GM23338 (cell line): ENCODE measurements at regions not wholly inside any gene's neighbourhood (a gene's known extent, or its start where the extent isn't known, plus 50 kb on each side); places are given as distances from the start of the nearest gene placed in this dataset.

Experiments
- ATAC-seq: fragments of 200-7000 bp; cut with Tn5 transposase; 3 replicates; pipeline ENCODE4 v1.9.1; 2020
- DNase-seq: peaks from one replicate; pipeline ENCODE4 v3.0.0-alpha.2; 2015; ENCODE audit warnings: low spot score
- H2AFZ ChIP-seq: fragments of 200-600 bp; sonication (generic); 2 replicates; pipeline ENCODE4 v1.8.0; 2016; ENCODE audit warnings: antibody characterized with exemption, mild to moderate bottlenecking, moderate library complexity
- H3F3A ChIP-seq: fragments of 200-600 bp; sonication (generic); replicated peaks from 2 replicates; pipeline ENCODE4 v1.8.0; 2017; ENCODE audit warnings: antibody characterized with exemption, mixed run types, low read depth
- H3K27ac ChIP-seq: fragments of 200-600 bp; sonication (generic); 2 replicates; pipeline ENCODE4 v1.6.1; 2016; ENCODE audit warnings: low read depth
- H3K27me3 ChIP-seq: fragments of 200-600 bp; sonication (generic); 2 replicates; pipeline ENCODE4 v1.8.0; 2016; ENCODE audit warnings: mild to moderate bottlenecking, mixed run types, moderate library complexity; ENCODE audit not compliant: insufficient read depth
- H3K36me3 ChIP-seq: fragments of 200-600 bp; sonication (generic); 2 replicates; pipeline ENCODE4 v1.8.0; 2016; ENCODE audit warnings: mild to moderate bottlenecking; ENCODE audit not compliant: insufficient read depth
- H3K4me1 ChIP-seq: fragments of 200-600 bp; sonication (generic); 2 replicates; pipeline ENCODE4 v1.8.0; 2016; ENCODE audit warnings: mild to moderate bottlenecking, moderate library complexity; ENCODE audit not compliant: insufficient read depth
- H3K4me2 ChIP-seq: fragments of 200-600 bp; sonication (generic); 2 replicates; pipeline ENCODE4 v1.7.1; 2017; ENCODE audit warnings: mixed run types
- H3K4me3 ChIP-seq: fragments of 200-600 bp; sonication (generic); 2 replicates; pipeline ENCODE4 v1.6.1; 2016; ENCODE audit warnings: mixed run types
- H3K79me2 ChIP-seq: fragments of 200-600 bp; sonication (generic); replicated peaks from 2 replicates; pipeline ENCODE4 v1.8.0; 2017; ENCODE audit warnings: mild to moderate bottlenecking; ENCODE audit not compliant: insufficient read depth
- H3K9me2 ChIP-seq: fragments of 200-600 bp; sonication (generic); 2 replicates; pipeline ENCODE4 v1.8.0; 2017; ENCODE audit not compliant: insufficient read depth
- H4K20me1 ChIP-seq: fragments of 200-600 bp; sonication (generic); replicated peaks from 2 replicates; pipeline ENCODE4 v1.8.0; 2017; ENCODE audit warnings: mild to moderate bottlenecking; ENCODE audit not compliant: insufficient read depth
- H3K27ac Mint-ChIP-seq: 2 replicates; pipeline ENCODE4 v1.8.0; 2020; ENCODE audit warnings: inconsistent platforms, mild to moderate bottlenecking, moderate library complexity, mixed read lengths
- H3K27me3 Mint-ChIP-seq: 3 replicates; pipeline ENCODE4 v1.8.0; 2022; ENCODE audit warnings: low read depth, mild to moderate bottlenecking, moderate library complexity, mixed read lengths, inconsistent platforms; ENCODE audit not compliant: insufficient read depth, poor library complexity
- H3K36me3 Mint-ChIP-seq: 3 replicates; pipeline ENCODE4 v1.8.0; 2021; ENCODE audit warnings: low read depth, mild to moderate bottlenecking, inconsistent platforms, moderate library complexity, mixed read lengths
- H3K4me1 Mint-ChIP-seq: 3 replicates; pipeline ENCODE4 v1.8.0; 2020; ENCODE audit warnings: mild to moderate bottlenecking, inconsistent platforms, mixed read lengths
- H3K4me3 Mint-ChIP-seq: 3 replicates; pipeline ENCODE4 v1.8.0; 2021; ENCODE audit warnings: moderate library complexity, mild to moderate bottlenecking, inconsistent platforms, mixed read lengths
- H3K9me3 Mint-ChIP-seq: 3 replicates; pipeline ENCODE4 v1.8.0; 2020; ENCODE audit warnings: moderate library complexity, mild to moderate bottlenecking, inconsistent platforms, mixed read lengths
- CREB1 ChIP-seq: fragments of 250-450 bp; sonication (Bioruptor Pico); IDR thresholded peaks from 2 replicates; pipeline ENCODE4 v1.5.0; 2020; ENCODE audit warnings: low read depth, mild to moderate bottlenecking, moderate library complexity
- EZH2 ChIP-seq: fragments of 200-600 bp; sonication (generic); IDR thresholded peaks from one replicate; pipeline ENCODE4 v1.8.0; 2017; ENCODE audit warnings: antibody characterized with exemption, mild to moderate bottlenecking, low read depth; ENCODE audit not compliant: unreplicated experiment
- EZH2phosphoT487 ChIP-seq: fragments of 200-600 bp; sonication (generic); IDR thresholded peaks from one replicate; pipeline ENCODE4 v1.8.1; 2018; ENCODE audit warnings: antibody characterized with exemption; ENCODE audit not compliant: unreplicated experiment
- JUNB ChIP-seq: IDR thresholded peaks from one replicate; pipeline ENCODE4 v1.6.1; 2016; ENCODE audit warnings: antibody characterized with exemption; ENCODE audit not compliant: unreplicated experiment
- NANOG ChIP-seq: IDR thresholded peaks from 2 replicates; pipeline ENCODE4 v1.6.1; 2016; ENCODE audit warnings: antibody characterized with exemption, borderline replicate concordance
- POLR2AphosphoS5 ChIP-seq: IDR thresholded peaks from 2 replicates; pipeline ENCODE4 v1.6.1; 2016; ENCODE audit warnings: antibody characterized with exemption, low read depth
- STAT1 ChIP-seq: IDR thresholded peaks from one replicate; pipeline ENCODE4 v1.6.1; 2016; ENCODE audit warnings: antibody characterized with exemption; ENCODE audit not compliant: unreplicated experiment
- ZNF114 ChIP-seq: fragments of 250-450 bp; sonication (Bioruptor Pico); IDR thresholded peaks from 2 replicates; pipeline ENCODE4 v1.5.0; 2020; ENCODE audit warnings: mild to moderate bottlenecking, moderate library complexity
- ZNF331 ChIP-seq: fragments of 250-450 bp; sonication (Bioruptor Pico); IDR thresholded peaks from 2 replicates; pipeline ENCODE4 v1.5.0; 2020; ENCODE audit warnings: low read depth, mild to moderate bottlenecking, moderate library complexity
- TF ChIP-seq, protein P1 (sequence below): IDR thresholded peaks from one replicate; pipeline ENCODE4 v1.6.1; 2018; ENCODE audit warnings: antibody characterized with exemption; ENCODE audit not compliant: unreplicated experiment
- TF ChIP-seq, protein P2 (sequence below): IDR thresholded peaks from 2 replicates; pipeline ENCODE4 v1.6.1; 2016; ENCODE audit warnings: antibody characterized with exemption
- TF ChIP-seq, protein P3 (sequence below): fragments of 250-450 bp; sonication (Bioruptor Pico); IDR thresholded peaks from 2 replicates; pipeline ENCODE4 v1.5.0; 2020; ENCODE audit warnings: mild to moderate bottlenecking, moderate library complexity
- TF ChIP-seq, protein P4 (sequence below), 2 experiments: fragments of 200-600 bp in 1 of 2; sonication (generic) in 1 of 2; conservative IDR thresholded peaks; 2 replicates each; pipeline versions ENCODE4 v1.5.1 to v1.6.1; 2016 to 2017; ENCODE audit warnings: antibody characterized with exemption in 2 of 2, low read depth in 2 of 2, mild to moderate bottlenecking in 2 of 2, moderate library complexity in 1 of 2

DNA sequence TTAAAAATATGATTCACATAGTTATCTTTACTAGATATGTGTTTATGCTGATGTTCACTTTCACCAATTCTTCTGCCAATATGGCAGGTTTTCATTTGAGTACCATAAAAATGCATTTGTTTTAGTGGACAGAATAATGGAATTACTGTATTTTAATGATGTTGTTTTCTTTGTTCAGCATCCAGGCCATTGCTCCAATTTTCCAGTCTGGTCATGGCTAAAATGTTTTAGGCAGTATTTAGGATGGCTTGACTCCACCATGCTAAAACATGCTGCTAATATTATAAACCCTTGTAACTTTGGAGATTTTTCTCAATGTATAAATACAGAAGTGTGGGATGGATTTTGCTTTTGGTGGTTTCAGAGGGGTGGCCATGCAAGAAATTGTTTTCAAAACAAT is 273.0 kb upstream of the RPS23 start:
- H3K27me3 Mint-ChIP-seq = no peaks in the 10 kb centered on the region
- H3K9me2 ChIP-seq = no peaks in the 10 kb centered on the region
- H3K4me1 ChIP-seq = no peaks in the 10 kb centered on the region; the same call in 1 of the 2 replicates
- no peaks in the 10 kb centered on the region for H3F3A ChIP-seq
- H3K4me2 ChIP-seq = no peak overlapping the region
- H3K27me3 ChIP-seq = no peaks in the 10 kb centered on the region
- no peaks in the 10 kb centered on the region; the same call in 2 of the 3 replicates for H3K36me3 Mint-ChIP-seq
- H3K79me2 ChIP-seq = no peaks in the 10 kb centered on the region
- no peak overlapping the region for H3K27ac ChIP-seq
- H3K9me3 Mint-ChIP-seq = no peaks in the 10 kb centered on the region
- no peak overlapping the region for H3K27ac Mint-ChIP-seq
- no peak for ATAC-seq
- peaks cover 6% of the 10 kb centered on the region; the same call in 2 of the 3 replicates for H3K4me1 Mint-ChIP-seq
- no peak overlapping the region for H3K4me3 Mint-ChIP-seq
- no peak for TF ChIP-seq POLR2AphosphoS5
- TF ChIP-seq, protein P1, sequence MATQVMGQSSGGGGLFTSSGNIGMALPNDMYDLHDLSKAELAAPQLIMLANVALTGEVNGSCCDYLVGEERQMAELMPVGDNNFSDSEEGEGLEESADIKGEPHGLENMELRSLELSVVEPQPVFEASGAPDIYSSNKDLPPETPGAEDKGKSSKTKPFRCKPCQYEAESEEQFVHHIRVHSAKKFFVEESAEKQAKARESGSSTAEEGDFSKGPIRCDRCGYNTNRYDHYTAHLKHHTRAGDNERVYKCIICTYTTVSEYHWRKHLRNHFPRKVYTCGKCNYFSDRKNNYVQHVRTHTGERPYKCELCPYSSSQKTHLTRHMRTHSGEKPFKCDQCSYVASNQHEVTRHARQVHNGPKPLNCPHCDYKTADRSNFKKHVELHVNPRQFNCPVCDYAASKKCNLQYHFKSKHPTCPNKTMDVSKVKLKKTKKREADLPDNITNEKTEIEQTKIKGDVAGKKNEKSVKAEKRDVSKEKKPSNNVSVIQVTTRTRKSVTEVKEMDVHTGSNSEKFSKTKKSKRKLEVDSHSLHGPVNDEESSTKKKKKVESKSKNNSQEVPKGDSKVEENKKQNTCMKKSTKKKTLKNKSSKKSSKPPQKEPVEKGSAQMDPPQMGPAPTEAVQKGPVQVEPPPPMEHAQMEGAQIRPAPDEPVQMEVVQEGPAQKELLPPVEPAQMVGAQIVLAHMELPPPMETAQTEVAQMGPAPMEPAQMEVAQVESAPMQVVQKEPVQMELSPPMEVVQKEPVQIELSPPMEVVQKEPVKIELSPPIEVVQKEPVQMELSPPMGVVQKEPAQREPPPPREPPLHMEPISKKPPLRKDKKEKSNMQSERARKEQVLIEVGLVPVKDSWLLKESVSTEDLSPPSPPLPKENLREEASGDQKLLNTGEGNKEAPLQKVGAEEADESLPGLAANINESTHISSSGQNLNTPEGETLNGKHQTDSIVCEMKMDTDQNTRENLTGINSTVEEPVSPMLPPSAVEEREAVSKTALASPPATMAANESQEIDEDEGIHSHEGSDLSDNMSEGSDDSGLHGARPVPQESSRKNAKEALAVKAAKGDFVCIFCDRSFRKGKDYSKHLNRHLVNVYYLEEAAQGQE = no peak
- no peak for TF ChIP-seq EZH2
- TF ChIP-seq STAT1 = no peak
- no peak for TF ChIP-seq JUNB
- no peak for TF ChIP-seq ZNF114 (CRISPR knock-in tag)
- no peak for TF ChIP-seq CREB1 (CRISPR knock-in tag)
- no peak for TF ChIP-seq NANOG
- TF ChIP-seq, protein P2, sequence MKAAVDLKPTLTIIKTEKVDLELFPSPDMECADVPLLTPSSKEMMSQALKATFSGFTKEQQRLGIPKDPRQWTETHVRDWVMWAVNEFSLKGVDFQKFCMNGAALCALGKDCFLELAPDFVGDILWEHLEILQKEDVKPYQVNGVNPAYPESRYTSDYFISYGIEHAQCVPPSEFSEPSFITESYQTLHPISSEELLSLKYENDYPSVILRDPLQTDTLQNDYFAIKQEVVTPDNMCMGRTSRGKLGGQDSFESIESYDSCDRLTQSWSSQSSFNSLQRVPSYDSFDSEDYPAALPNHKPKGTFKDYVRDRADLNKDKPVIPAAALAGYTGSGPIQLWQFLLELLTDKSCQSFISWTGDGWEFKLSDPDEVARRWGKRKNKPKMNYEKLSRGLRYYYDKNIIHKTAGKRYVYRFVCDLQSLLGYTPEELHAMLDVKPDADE = no peak
- no peak for TF ChIP-seq ZNF331
- TF ChIP-seq, protein P3, sequence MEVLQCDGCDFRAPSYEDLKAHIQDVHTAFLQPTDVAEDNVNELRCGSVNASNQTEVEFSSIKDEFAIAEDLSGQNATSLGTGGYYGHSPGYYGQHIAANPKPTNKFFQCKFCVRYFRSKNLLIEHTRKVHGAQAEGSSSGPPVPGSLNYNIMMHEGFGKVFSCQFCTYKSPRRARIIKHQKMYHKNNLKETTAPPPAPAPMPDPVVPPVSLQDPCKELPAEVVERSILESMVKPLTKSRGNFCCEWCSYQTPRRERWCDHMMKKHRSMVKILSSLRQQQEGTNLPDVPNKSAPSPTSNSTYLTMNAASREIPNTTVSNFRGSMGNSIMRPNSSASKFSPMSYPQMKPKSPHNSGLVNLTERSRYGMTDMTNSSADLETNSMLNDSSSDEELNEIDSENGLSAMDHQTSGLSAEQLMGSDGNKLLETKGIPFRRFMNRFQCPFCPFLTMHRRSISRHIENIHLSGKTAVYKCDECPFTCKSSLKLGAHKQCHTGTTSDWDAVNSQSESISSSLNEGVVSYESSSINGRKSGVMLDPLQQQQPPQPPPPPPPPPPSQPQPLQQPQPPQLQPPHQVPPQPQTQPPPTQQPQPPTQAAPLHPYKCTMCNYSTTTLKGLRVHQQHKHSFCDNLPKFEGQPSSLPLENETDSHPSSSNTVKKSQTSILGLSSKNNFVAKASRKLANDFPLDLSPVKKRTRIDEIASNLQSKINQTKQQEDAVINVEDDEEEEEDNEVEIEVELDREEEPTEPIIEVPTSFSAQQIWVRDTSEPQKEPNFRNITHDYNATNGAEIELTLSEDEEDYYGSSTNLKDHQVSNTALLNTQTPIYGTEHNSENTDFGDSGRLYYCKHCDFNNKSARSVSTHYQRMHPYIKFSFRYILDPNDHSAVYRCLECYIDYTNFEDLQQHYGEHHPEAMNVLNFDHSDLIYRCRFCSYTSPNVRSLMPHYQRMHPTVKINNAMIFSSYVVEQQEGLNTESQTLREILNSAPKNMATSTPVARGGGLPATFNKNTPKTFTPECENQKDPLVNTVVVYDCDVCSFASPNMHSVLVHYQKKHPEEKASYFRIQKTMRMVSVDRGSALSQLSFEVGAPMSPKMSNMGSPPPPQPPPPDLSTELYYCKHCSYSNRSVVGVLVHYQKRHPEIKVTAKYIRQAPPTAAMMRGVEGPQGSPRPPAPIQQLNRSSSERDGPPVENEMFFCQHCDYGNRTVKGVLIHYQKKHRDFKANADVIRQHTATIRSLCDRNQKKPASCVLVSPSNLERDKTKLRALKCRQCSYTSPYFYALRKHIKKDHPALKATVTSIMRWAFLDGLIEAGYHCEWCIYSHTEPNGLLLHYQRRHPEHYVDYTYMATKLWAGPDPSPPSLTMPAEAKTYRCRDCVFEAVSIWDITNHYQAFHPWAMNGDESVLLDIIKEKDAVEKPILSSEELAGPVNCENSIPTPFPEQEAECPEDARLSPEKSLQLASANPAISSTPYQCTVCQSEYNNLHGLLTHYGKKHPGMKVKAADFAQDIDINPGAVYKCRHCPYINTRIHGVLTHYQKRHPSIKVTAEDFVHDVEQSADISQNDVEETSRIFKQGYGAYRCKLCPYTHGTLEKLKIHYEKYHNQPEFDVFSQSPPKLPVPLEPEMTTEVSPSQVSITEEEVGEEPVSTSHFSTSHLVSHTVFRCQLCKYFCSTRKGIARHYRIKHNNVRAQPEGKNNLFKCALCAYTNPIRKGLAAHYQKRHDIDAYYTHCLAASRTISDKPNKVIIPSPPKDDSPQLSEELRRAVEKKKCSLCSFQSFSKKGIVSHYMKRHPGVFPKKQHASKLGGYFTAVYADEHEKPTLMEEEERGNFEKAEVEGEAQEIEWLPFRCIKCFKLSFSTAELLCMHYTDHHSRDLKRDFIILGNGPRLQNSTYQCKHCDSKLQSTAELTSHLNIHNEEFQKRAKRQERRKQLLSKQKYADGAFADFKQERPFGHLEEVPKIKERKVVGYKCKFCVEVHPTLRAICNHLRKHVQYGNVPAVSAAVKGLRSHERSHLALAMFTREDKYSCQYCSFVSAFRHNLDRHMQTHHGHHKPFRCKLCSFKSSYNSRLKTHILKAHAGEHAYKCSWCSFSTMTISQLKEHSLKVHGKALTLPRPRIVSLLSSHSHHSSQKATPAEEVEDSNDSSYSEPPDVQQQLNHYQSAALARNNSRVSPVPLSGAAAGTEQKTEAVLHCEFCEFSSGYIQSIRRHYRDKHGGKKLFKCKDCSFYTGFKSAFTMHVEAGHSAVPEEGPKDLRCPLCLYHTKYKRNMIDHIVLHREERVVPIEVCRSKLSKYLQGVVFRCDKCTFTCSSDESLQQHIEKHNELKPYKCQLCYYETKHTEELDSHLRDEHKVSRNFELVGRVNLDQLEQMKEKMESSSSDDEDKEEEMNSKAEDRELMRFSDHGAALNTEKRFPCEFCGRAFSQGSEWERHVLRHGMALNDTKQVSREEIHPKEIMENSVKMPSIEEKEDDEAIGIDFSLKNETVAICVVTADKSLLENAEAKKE (CRISPR knock-in tag) = no peak
- TF ChIP-seq, protein P4, sequence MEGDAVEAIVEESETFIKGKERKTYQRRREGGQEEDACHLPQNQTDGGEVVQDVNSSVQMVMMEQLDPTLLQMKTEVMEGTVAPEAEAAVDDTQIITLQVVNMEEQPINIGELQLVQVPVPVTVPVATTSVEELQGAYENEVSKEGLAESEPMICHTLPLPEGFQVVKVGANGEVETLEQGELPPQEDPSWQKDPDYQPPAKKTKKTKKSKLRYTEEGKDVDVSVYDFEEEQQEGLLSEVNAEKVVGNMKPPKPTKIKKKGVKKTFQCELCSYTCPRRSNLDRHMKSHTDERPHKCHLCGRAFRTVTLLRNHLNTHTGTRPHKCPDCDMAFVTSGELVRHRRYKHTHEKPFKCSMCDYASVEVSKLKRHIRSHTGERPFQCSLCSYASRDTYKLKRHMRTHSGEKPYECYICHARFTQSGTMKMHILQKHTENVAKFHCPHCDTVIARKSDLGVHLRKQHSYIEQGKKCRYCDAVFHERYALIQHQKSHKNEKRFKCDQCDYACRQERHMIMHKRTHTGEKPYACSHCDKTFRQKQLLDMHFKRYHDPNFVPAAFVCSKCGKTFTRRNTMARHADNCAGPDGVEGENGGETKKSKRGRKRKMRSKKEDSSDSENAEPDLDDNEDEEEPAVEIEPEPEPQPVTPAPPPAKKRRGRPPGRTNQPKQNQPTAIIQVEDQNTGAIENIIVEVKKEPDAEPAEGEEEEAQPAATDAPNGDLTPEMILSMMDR (conservative IDR thresholded peaks at IDR 0.05; ENCODE audit: low read depth in 2 of 2) = no peak
- no peak for TF ChIP-seq EZH2phosphoT487
- H2AFZ ChIP-seq = no peak overlapping the region
- DNase-seq = no peak
- no peaks in the 10 kb centered on the region for H4K20me1 ChIP-seq
- H3K36me3 ChIP-seq = no peaks in the 10 kb centered on the region
- H3K4me3 ChIP-seq = no peak overlapping the region
